GM18858 (cell line): ENCODE measurements at regions not wholly inside any gene's neighbourhood (a gene's known extent, or its start where the extent isn't known, plus 50 kb on each side); places are given as distances from the start of the nearest gene placed in this dataset.

ENCODE experiments used
- ATAC-seq: cut with Tn5 transposase; IDR thresholded peaks from one replicate; pipeline ENCODE4 v1.9.1; 2021; ENCODE audit not compliant: unreplicated experiment

GRCh38 chr3:40593351-40593750, 68.6 kb downstream of the ZNF621 start:
- ATAC-seq = no peak

DNA sequence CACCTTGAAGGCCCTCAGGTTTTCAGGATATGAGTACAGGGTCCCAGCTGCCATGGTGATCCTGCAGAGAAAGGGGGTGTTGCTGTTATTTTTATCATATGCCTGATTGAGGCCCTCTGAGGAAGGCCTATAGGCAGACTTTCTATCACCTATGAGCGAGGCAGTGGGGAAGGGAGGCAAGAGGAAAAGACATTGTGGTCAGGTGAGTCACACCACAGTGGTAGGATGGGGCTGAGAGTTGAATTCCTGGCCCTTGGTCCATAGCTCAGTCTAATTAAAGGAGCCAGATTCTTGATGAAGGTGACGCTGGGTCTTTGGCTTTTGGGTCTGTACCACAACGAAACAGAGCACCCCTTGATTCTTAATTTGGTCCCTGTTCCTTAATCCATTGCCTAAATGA, 72.7 kb downstream of the ZNF621 start:
- ATAC-seq = no peak

GRCh38 chr3:40598338-40598737, 73.6 kb downstream of the ZNF621 start:
- no peak for ATAC-seq

DNA sequence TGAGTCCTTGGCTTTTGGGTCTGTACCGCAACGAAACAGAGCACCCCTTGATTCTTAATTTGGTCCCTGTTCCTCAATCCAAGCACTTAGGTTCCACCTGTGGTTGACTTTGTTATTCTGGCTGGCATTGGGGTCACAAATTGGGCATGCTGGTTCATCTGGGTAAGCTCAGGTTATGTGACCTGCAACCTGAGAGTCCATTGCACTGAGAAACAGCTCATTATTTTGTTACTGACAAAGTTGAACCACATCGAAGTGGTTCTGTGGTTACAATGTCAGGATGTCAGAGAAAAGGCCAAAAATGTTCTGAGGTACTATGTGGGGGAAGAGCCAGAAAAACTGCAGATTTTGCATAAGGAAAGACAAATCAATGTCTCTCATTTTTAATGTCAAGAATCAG, 74.2 kb downstream of the ZNF621 start:
- no peak for ATAC-seq

GRCh38 chr3:40602778-40603385, 78.1 kb downstream of the ZNF621 start:
- no peak for ATAC-seq

- ATAC-seq = no peak
These were observed 81.2 kb downstream of the ZNF621 start for GRCh38 chr3:40605960-40606359.

- ATAC-seq = no peak
These were observed 83.3 kb downstream of the ZNF621 start for GRCh38 chr3:40608091-40608490.

DNA sequence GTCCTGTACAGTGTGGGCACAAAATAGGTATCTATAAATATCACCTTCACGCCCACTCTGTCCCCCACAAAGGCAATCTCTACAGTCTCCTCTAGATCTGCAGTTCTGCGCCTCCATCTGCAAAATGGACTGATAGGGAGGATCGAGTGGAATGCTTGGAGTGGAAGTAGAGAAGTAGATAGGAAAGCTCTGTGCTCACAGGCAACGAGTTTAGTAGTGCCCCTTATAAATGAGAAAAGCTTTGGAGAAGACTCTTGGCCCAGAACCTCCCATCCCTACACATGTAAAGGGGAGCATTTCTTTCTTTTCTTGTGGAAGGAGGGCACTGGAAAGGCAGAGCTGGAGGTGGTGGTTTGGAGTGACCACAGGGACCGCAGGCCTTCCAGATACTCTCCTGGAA, 88.5 kb downstream of the ZNF621 start:
- no peak for ATAC-seq

DNA sequence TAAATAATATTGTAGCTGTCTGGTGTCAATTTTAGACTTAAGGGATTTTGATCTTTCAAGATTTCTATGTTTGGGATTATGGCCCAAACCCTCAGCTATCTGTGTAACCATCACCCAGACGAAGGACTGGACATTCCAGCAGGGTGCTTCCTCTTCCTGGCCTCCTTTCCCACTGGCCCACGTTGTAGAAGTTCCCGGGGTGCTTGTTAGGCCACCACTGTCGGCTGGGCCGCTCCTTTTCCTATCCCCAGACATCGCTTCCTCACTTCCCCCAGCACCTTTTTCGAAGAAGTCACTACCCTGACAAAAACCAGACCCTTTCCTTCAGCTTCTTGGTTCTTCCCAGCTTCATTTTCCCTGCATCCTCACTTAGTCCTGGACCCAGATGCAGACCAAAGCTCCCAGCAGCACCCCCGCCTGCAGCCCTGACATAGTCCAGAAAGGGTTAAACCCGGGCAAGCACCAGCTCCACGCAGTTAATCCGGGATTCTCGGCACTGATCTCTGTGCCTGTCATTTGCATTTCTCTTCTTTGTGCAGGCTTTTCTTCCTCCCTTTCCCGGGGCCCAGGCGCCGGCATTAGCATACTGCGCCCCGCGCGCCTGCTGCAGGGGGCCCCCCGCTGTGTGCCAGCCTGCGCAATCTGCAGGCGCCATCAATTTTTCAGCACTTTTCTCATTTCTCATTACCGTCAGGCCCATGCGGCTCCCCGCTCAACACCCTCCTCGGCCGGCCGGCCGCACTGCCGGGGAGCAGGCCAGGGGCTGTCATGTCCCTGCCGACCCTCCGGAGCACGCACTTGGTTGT, 90.6 kb downstream of the ZNF621 start:
- no peak for ATAC-seq

DNA sequence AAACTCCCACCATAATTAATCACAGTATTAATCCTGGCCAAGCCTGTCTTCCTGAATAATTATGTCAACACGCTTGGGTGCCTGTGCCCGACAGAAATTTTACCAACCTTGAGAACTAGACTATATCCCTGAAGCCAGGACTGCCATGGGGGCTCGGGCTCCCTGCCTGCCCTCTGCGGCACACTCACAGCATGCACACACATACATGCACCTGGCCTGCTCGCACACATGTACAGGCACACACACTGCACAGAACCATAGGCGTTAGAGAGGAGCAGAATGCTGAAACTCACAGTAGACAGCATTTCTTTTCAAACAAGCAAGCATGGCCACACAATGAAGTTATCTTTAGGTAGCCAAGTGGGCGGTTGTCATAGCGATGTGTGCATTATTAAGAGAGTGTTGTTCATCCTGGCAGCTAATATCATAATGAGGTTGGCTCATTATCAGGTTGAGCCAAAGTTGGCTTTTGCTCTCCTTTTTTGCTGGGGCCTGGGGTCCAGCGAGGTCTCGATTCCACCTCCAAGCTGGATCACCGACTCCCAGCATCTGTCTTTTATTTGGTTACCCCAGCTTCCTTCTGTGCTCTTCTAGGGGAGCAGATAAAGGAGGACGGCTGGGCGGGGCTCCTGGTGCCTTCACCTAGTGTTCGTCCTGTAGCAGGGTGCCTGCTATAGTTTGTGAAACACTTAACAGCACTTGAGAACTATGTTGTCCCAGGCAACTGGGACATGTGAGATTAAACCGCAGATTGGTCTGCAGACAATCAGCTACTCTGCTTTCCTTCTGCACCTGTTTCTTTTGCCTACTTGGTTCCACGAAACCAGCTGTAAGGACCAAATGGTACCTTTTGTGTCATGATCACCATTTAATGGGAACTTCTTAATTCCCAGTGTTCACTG, 91.4 kb downstream of the ZNF621 start:
- no peak for ATAC-seq

GRCh38 chr3:40617084-40617483, 92.3 kb downstream of the ZNF621 start:
- no peak for ATAC-seq

DNA sequence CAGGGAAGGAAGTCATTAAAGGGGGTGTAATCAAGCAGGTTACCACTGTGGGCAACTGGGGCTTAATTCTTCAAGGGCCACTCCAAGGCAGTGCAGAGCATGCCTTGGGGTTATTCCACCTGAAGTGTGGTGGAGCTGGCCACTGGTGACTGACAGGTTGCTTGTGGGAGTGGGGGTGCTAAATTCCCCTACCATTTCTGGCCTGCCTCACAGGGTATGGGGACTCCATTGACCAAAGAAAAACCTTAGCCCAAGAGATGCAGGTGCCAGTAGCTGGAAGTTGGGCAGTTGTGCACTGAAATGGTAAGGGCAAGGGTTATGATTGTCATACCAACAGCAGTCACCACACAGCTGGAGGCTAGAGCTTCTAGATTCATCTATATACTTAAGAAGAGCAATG, 93.4 kb downstream of the ZNF621 start:
- ATAC-seq = no peak

- ATAC-seq = no peak
These were observed 95.4 kb downstream of the ZNF621 start for GRCh38 chr3:40620151-40620550.

DNA sequence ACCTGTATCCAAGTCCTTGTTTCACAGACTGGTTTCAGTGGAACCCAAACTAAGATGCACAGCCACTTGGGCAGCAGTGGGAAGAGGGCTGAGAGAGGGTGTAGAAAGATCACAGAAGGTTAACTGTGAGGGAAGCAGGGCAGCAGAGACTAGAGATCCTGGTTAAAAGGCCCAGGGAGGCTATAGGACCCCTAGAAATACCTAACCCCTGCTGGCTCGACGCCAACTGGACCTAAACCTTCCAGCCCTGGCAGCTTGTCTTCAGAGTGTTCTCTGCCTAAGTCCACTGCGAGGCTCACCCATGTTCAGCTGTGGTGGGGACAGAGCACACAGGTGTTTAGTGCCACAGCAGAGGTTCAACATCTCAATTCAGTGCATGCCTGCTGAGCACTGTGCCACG, 96.5 kb downstream of the ZNF621 start:
- ATAC-seq = no peak

DNA sequence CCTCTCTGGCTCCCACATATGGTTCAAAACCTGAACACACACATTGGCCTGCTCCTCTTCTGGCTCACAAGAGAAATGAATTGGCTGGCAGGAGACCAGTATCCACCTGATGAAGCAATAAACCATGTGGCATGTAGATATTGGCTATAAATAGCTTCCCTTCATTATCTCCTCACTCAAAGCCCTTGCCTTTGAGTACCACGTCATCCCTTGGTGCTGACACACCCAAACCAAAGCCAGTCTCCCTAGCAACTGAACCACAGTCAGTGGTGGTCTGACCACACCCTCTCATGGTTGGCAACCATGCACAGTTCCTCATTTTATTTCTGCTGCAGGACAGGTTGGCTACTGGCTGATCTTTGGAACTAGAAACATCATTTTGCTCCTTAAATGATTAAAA, 98.8 kb downstream of the ZNF621 start:
- peak; percentile 92 for ATAC-seq

- ATAC-seq = no peak
These were observed 99.5 kb downstream of the ZNF621 start for GRCh38 chr3:40624189-40624769.

- no peak for ATAC-seq
These were observed 102.3 kb downstream of the ZNF621 start for GRCh38 chr3:40627095-40627494.

- ATAC-seq = no peak
These were observed 104.2 kb downstream of the ZNF621 start for GRCh38 chr3:40628984-40629383.

DNA sequence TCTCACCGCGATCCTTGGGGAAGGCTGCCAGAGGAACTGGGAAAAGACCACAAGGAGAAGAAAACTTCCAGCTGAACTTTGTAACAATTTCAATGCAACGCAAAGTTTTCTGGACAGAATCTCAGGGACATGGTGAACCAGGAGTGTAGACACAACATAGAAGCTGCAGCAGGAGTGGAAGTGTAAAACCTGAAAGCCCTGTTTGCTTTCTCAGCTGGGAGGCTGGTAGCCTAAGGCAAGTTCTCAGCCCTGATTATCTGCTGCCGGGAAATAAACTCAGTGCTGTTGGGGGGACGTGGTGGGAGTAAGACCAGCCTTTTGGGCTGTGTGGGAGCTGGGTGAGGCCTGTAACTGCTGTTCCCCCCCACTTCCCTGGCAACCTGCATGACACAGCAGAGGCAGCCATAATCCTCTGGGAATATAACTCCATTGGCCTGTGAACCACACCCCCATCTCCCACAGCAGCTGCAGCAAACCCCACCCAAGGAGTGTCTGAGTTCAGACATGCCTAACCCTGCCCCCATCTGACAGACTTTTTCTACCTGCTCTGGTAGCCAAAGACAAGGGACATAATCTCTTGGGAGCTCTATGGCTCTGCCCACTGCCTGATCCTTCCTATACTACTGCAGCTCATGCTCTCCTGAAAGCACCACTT, 106.7 kb downstream of the ZNF621 start:
- ATAC-seq = no peak

GRCh38 chr3:40637906-40638305, 113.1 kb downstream of the ZNF621 start:
- no peak for ATAC-seq

DNA sequence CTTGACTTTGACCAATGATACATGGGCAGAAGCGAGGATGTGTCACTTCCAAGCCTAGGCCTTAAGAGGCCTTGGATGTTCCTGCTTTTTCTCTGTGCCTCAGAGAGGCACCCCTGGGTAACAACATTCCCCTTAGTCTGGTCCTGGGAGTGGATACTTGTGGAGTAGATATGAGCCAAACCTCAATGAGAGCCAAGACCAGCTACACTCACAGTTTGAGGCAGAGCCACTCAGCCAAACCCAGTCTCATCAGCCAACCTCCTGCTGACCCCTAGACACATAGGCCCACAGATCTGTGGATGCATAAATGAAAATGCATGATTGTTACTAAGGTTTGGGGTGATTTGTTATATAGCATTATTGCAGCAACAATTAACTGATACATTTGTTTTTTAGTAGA, 114.2 kb downstream of the ZNF621 start:
- no peak for ATAC-seq
